HL-60 (cell line): ENCODE measurements at regions not wholly inside any gene's neighbourhood (a gene's known extent, or its start where the extent isn't known, plus 50 kb on each side); places are given as distances from the start of the nearest gene placed in this dataset.

Experiments used
- CTCF ChIP-seq: IDR thresholded peaks from one replicate; pipeline ENCODE4 v1.5.1; 2011; ENCODE audit warnings: low read length, control low read depth, inconsistent platforms; ENCODE audit not compliant: insufficient read depth
- GABPA ChIP-seq: IDR thresholded peaks from 2 replicates; pipeline ENCODE4 v1.6.1; 2012; ENCODE audit warnings: low read depth
- REST ChIP-seq: IDR thresholded peaks from 2 replicates; pipeline ENCODE4 v1.6.1; 2012; ENCODE audit warnings: low read depth; ENCODE audit not compliant: insufficient replicate concordance

- TF ChIP-seq CTCF (no peak), REST (no peak), GABPA (no peak)
Measured at GRCh38 chr4:23166919-23167318, 474.2 kb downstream of the GBA3 start.
